ENCODE measurements at regions not wholly inside any gene's neighbourhood (a gene's known extent, or its start where the extent isn't known, plus 50 kb on each side); places are given as distances from the start of the nearest gene placed in this dataset.
A peak's percentile ranks its signal among the peaks of the same experiment; 100 is the strongest.

- H3K4me1 ChIP-seq (ENCODE audit: control insufficient read depth in 1 of 2, insufficient read depth in 2 of 2, low read length in 2 of 2), result no peaks in the 10 kb centered on the region
- CTCF ChIA-PET, result no interaction called here
- H3K4me2 ChIP-seq (ENCODE audit: low read length), result no peak overlapping the region
- no peak overlapping the region for H3K4me3 ChIP-seq (replicated peaks in 1 of 2; ENCODE audit: low read depth in 1 of 2, low read length in 2 of 2)
- BruUV-seq (replicated peaks), result no TSS peak
- H3K9me2 ChIP-seq (ENCODE audit: insufficient read depth), result no peaks in the 10 kb centered on the region
- RAD21 ChIA-PET (ENCODE audit: low non-redundant PET in 1 of 2, low total read pairs in 2 of 2, uncharacterized antibody in 2 of 2, unreplicated experiment in 2 of 2), result no interaction called here
- no peaks in the 10 kb centered on the region for H3K79me2 ChIP-seq (ENCODE audit: insufficient read depth, low read length)
- POLR2A ChIA-PET, result no interaction called here
- H2AFZ ChIP-seq (ENCODE audit: low read depth, low read length, poor library complexity, severe bottlenecking), result no peak overlapping the region
- DNase-seq (ENCODE audit: low read depth, low spot score), result no peak
- H4K20me1 ChIP-seq (ENCODE audit: insufficient read depth), result no peaks in the 10 kb centered on the region
- no peaks in the 10 kb centered on the region for H3K36me3 ChIP-seq (ENCODE audit: control insufficient read depth in 1 of 2, insufficient read depth in 2 of 2, low read length in 2 of 2)
- H3K9ac ChIP-seq (ENCODE audit: low read length), result no peak overlapping the region
- peak; percentile 76 for ATAC-seq
- TF ChIP-seq EZH2 (IDR thresholded peaks at IDR 0.05) (no peak), MAX (IDR thresholded peaks at IDR 0.05) (no peak), ZBTB33 (IDR thresholded peaks at IDR 0.05; ENCODE audit: extremely low read depth, insufficient replicate concordance, low read length) (no peak), SIN3A (IDR thresholded peaks at IDR 0.05; ENCODE audit: low read depth) (no peak), EGR1 (IDR thresholded peaks at IDR 0.05; ENCODE audit: low read depth) (no peak), CEBPB (IDR thresholded peaks at IDR 0.05; ENCODE audit: low read depth) (no peak), SRF (IDR thresholded peaks at IDR 0.05; ENCODE audit: low read depth) (no peak), TCF7L2 (IDR thresholded peaks at IDR 0.05; ENCODE audit: borderline replicate concordance, extremely low read depth, insufficient read depth, insufficient read length) (no peak), ZFX (IDR thresholded peaks at IDR 0.05) (no peak), JUND (IDR thresholded peaks at IDR 0.05) (no peak), RAD21 (IDR thresholded peaks at IDR 0.05; ENCODE audit: low read depth) (peak; percentile 53), SP1 (IDR thresholded peaks at IDR 0.05; ENCODE audit: low read depth) (no peak), ELF1 (IDR thresholded peaks at IDR 0.05; ENCODE audit: borderline replicate concordance, low read depth) (no peak), YY1 (IDR thresholded peaks at IDR 0.05; ENCODE audit: extremely low read depth, insufficient replicate concordance, low read depth, low read length) (no peak), ZNF274 (IDR thresholded peaks at IDR 0.05; ENCODE audit: low read depth, low read length) (no peak)
- TF ChIP-seq, protein P1, sequence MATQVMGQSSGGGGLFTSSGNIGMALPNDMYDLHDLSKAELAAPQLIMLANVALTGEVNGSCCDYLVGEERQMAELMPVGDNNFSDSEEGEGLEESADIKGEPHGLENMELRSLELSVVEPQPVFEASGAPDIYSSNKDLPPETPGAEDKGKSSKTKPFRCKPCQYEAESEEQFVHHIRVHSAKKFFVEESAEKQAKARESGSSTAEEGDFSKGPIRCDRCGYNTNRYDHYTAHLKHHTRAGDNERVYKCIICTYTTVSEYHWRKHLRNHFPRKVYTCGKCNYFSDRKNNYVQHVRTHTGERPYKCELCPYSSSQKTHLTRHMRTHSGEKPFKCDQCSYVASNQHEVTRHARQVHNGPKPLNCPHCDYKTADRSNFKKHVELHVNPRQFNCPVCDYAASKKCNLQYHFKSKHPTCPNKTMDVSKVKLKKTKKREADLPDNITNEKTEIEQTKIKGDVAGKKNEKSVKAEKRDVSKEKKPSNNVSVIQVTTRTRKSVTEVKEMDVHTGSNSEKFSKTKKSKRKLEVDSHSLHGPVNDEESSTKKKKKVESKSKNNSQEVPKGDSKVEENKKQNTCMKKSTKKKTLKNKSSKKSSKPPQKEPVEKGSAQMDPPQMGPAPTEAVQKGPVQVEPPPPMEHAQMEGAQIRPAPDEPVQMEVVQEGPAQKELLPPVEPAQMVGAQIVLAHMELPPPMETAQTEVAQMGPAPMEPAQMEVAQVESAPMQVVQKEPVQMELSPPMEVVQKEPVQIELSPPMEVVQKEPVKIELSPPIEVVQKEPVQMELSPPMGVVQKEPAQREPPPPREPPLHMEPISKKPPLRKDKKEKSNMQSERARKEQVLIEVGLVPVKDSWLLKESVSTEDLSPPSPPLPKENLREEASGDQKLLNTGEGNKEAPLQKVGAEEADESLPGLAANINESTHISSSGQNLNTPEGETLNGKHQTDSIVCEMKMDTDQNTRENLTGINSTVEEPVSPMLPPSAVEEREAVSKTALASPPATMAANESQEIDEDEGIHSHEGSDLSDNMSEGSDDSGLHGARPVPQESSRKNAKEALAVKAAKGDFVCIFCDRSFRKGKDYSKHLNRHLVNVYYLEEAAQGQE (IDR thresholded peaks at IDR 0.05; ENCODE audit: low read depth), result no peak
- TF ChIP-seq, protein P2, sequence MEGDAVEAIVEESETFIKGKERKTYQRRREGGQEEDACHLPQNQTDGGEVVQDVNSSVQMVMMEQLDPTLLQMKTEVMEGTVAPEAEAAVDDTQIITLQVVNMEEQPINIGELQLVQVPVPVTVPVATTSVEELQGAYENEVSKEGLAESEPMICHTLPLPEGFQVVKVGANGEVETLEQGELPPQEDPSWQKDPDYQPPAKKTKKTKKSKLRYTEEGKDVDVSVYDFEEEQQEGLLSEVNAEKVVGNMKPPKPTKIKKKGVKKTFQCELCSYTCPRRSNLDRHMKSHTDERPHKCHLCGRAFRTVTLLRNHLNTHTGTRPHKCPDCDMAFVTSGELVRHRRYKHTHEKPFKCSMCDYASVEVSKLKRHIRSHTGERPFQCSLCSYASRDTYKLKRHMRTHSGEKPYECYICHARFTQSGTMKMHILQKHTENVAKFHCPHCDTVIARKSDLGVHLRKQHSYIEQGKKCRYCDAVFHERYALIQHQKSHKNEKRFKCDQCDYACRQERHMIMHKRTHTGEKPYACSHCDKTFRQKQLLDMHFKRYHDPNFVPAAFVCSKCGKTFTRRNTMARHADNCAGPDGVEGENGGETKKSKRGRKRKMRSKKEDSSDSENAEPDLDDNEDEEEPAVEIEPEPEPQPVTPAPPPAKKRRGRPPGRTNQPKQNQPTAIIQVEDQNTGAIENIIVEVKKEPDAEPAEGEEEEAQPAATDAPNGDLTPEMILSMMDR (IDR thresholded peaks at IDR 0.05 in 2 of 3, conservative IDR thresholded peaks at IDR 0.05 in 1 of 3; ENCODE audit: borderline replicate concordance in 1 of 3, insufficient read depth in 1 of 3, low read depth in 2 of 3, low read length in 2 of 3), result peak in 2 of 3 experiments; percentile 39 to 40; a peak in 2 of 6 replicates
- H3K27ac ChIP-seq (ENCODE audit: low read depth, low read length), result no peak overlapping the region
- no peaks in the 10 kb centered on the region; the same call in 1 of the 2 replicates for H3K27me3 ChIP-seq (ENCODE audit: insufficient read depth, low read length)
- intact Hi-C loops (cut with micrococcal nuclease), result no loop called here
- H3K9me3 ChIP-seq (ENCODE audit: control insufficient read depth in 1 of 2, insufficient read depth in 1 of 2, low read depth in 1 of 2, low read length in 2 of 2), result no peaks in the 10 kb centered on the region
Measured at GRCh38 chr16:66026211-66026610, 340.3 kb upstream of the CDH5 start.
